ENCODE measurements at regions not wholly inside any gene's neighbourhood (a gene's known extent, or its start where the extent isn't known, plus 50 kb on each side); places are given as distances from the start of the nearest gene placed in this dataset.
"Not testable (repeated sequence)": the region's sequence is repeated elsewhere in the genome, so short reads cannot be mapped to it uniquely, and the experiment has no call there.

DNA sequence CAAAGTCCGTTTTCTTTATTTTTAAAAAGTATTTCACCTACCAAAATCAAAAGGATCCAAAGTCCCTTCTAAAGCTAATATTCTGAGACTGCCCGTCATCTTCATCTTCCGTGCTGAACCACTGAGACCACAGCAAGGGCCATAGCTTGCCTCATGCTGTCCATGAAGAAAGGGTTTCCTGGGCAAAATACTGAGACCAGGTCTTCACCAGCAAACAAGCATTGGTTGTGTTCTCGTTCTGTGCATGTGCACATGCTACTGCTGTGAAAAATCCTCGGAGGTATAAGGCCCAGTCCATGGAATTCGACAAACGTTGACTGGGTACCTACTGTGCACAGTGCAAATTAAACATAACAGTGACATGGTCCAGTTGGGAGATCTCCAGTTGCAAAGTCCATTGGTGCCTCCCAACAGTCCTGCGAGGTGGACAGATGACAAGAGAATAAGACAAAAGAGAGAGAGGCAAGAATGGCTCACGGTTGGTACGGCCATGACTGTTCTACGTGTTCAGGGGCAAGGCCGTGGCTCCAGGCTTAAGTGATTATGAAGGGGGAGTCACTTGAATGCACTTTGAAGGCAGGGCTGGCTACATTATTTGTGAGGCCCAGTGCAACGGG lies 192.6 kb upstream of the GLI2 start:
- Histone ChIP-seq H3K36me3 (no peaks in the 10 kb centered on the region), H3K27ac (no peak overlapping the region), H3K9me3 (no peaks in the 10 kb centered on the region), H3K27me3 (no peaks in the 10 kb centered on the region), H3K4me1 (peaks cover 45% of the 10 kb centered on the region), H3K4me3 (no peak overlapping the region)
- DNase-seq (ENCODE audit: extremely low spot score in 2 of 2), result no peak
- intact Hi-C loops (cut with DNase I), result loop anchor here (10.0 kb wide), 1 partner anchor 132 kb away; no protein-coding TSS in a partner anchor
- no peak for TF ChIP-seq POLR2A (IDR thresholded peaks at IDR 0.05)
- no peak for TF ChIP-seq POLR2AphosphoS5 (IDR thresholded peaks at IDR 0.05; ENCODE audit: insufficient read depth in 1 of 2, low read depth in 1 of 2)
- TF ChIP-seq, protein P1, sequence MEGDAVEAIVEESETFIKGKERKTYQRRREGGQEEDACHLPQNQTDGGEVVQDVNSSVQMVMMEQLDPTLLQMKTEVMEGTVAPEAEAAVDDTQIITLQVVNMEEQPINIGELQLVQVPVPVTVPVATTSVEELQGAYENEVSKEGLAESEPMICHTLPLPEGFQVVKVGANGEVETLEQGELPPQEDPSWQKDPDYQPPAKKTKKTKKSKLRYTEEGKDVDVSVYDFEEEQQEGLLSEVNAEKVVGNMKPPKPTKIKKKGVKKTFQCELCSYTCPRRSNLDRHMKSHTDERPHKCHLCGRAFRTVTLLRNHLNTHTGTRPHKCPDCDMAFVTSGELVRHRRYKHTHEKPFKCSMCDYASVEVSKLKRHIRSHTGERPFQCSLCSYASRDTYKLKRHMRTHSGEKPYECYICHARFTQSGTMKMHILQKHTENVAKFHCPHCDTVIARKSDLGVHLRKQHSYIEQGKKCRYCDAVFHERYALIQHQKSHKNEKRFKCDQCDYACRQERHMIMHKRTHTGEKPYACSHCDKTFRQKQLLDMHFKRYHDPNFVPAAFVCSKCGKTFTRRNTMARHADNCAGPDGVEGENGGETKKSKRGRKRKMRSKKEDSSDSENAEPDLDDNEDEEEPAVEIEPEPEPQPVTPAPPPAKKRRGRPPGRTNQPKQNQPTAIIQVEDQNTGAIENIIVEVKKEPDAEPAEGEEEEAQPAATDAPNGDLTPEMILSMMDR (IDR thresholded peaks at IDR 0.05), result no peak

DNA sequence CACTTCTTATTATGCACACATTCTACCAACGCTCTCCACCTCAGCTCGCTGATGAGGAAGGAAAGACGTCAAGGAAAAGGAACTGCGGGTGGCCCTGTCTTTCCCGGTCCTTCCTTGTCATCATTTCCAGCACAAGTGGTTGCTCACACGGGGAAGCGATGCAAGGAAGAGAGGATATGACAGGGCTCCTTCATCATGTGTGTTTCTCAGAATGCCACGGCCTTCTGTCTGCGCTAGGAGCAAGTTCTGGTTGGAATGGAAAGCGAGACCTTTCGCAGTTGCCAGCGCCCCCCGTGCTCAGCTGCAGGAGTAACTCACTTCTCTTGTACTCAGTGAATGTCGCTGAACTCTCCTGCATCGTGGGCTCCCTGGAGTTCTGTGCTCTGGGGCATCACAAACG lies 191.8 kb upstream of the GLI2 start:
- intact Hi-C loops (cut with DNase I), result loop anchor here (10.0 kb wide), 1 partner anchor 131 kb away; no protein-coding TSS in a partner anchor
- Histone ChIP-seq H3K27me3 (no peaks in the 10 kb centered on the region), H3K4me3 (no peak overlapping the region), H3K9me3 (no peaks in the 10 kb centered on the region), H3K4me1 (peaks cover 40% of the 10 kb centered on the region), H3K36me3 (no peaks in the 10 kb centered on the region), H3K27ac (no peak overlapping the region)
- no peak for DNase-seq (ENCODE audit: extremely low spot score in 2 of 2)
- TF ChIP-seq, protein P1 (IDR thresholded peaks at IDR 0.05), result no peak
- TF ChIP-seq POLR2AphosphoS5 (IDR thresholded peaks at IDR 0.05; ENCODE audit: insufficient read depth in 1 of 2, low read depth in 1 of 2) (peak in 1 of 2 donors; percentile 62), POLR2A (IDR thresholded peaks at IDR 0.05) (no peak)

DNA sequence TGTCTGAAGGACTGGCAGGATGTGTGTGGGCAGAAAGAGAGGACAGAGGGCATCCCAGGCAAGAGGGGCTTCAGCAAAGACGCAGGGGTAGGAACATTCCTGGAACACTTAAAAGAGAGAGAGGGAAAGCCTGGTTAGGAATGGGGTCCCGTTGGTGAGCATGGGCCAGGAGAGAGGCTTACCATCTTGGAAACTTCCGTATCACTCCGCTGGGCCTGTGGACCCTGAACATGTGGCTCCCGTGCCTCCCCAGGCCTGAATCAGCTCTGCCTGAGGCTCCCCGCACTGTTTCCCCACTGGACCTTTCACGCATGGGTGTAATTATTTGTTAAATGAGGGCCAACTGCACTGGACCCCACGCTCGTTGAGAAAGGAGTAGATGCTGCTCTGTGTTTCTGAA lies 191.1 kb upstream of the GLI2 start:
- Histone ChIP-seq H3K9me3 (no peaks in the 10 kb centered on the region), H3K4me3 (no peak overlapping the region), H3K27me3 (no peaks in the 10 kb centered on the region), H3K36me3 (no peaks in the 10 kb centered on the region), H3K27ac (no peak overlapping the region), H3K4me1 (peaks cover 34% of the 10 kb centered on the region)
- intact Hi-C loops (cut with DNase I), result loop anchor here (10.0 kb wide), 1 partner anchor 130 kb away; no protein-coding TSS in a partner anchor
- TF ChIP-seq POLR2AphosphoS5 (IDR thresholded peaks at IDR 0.05; ENCODE audit: insufficient read depth in 1 of 2, low read depth in 1 of 2), result no peak
- TF ChIP-seq, protein P1 (IDR thresholded peaks at IDR 0.05), result no peak
- TF ChIP-seq POLR2A (IDR thresholded peaks at IDR 0.05), result no peak
- DNase-seq (ENCODE audit: extremely low spot score in 2 of 2), result no peak

DNA sequence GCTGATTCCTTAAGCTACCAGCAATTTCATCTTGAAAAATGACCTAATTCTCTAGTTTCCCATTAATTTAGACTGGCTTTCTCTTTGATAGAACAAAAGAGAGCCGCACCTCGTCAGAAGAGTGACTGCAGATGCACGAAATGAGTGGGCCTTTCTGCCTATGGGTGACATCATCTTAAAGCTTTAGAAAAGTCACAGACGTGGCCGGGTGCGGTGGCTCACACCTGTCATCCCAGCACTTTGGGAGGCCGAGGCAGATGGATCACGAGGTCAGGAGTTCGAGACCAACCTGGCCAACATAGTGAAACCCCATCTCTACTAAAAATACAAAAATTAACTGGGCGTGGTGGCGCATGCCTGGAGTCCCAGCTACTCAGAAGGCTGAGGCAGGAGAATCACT lies 190.7 kb upstream of the GLI2 start:
- intact Hi-C loops (cut with DNase I), result loop anchor here (10.0 kb wide), 1 partner anchor 130 kb away; no protein-coding TSS in a partner anchor
- peaks cover 32% of the 10 kb centered on the region for H3K4me1 ChIP-seq
- H3K9me3 ChIP-seq; H3K27ac ChIP-seq; H3K4me3 ChIP-seq; DNase-seq (ENCODE audit: extremely low spot score in 2 of 2); H3K36me3 ChIP-seq; H3K27me3 ChIP-seq: not testable (repeated sequence)

DNA sequence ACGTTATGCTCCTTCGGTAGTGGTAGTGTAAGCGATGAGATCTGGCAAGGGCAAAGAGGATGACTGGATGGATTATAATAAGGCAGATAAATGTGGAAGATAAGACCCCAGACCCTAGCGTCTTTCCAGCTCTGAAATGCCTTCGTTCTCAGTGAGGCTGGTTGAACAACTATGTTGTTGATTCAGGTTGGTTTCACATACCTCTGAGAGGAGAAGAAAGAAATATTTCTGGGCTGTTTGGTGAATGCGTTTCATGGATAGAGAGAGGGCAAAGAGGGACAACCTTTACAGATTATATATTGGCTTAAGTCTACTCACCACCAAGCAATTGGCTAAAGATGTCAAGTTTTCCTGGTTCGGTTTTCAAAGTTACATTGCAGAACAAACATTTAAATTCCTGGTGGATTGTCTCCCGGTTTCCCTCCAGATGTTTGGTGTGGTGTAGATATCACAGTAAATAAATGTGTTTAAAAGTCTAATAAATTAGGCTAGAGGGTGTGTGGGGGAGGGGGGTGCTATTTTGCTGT lies 190.1 kb upstream of the GLI2 start:
- Histone ChIP-seq H3K27ac (peak overlapping the region; percentile 43), H3K36me3 (no peaks in the 10 kb centered on the region), H3K4me3 (no peak overlapping the region), H3K9me3 (no peaks in the 10 kb centered on the region), H3K27me3 (no peaks in the 10 kb centered on the region), H3K4me1 (peaks cover 29% of the 10 kb centered on the region)
- no peak for DNase-seq (ENCODE audit: extremely low spot score in 2 of 2)
- TF ChIP-seq, protein P1 (IDR thresholded peaks at IDR 0.05), result no peak
- TF ChIP-seq POLR2AphosphoS5 (IDR thresholded peaks at IDR 0.05; ENCODE audit: insufficient read depth in 1 of 2, low read depth in 1 of 2), result no peak
- no peak for TF ChIP-seq POLR2A (IDR thresholded peaks at IDR 0.05)
- intact Hi-C loops (cut with DNase I), result loop anchor here (10.0 kb wide), 1 partner anchor 129 kb away; no protein-coding TSS in a partner anchor

Data from vagina (tissue), 2 donors.